NCI-H1694 treated with DMSO at 0.1 percent for 48 hours (cell line): ENCODE measurements at regions not wholly inside any gene's neighbourhood (a gene's known extent, or its start where the extent isn't known, plus 50 kb on each side); places are given as distances from the start of the nearest gene placed in this dataset.

ENCODE experiments used
- DNase-seq: peaks from one replicate; lab custom pipeline; 2025; lab: John Stamatoyannopoulos, UW

- DNase-seq = no peak
These were observed 368.1 kb upstream of the GRIA1 start for GRCh38 chr5:153122403-153122802.

- DNase-seq = no peak
These were observed 360.2 kb upstream of the GRIA1 start for GRCh38 chr5:153130296-153130695.

GRCh38 chr5:153135411-153135810, 355.1 kb upstream of the GRIA1 start:
- no peak for DNase-seq

- no peak for DNase-seq
These were observed 353.4 kb upstream of the GRIA1 start for GRCh38 chr5:153136910-153137614.

- DNase-seq = peak; percentile 81
These were observed 342.4 kb upstream of the GRIA1 start for GRCh38 chr5:153147891-153148623.

- DNase-seq = no peak
These were observed 341.9 kb upstream of the GRIA1 start for GRCh38 chr5:153148624-153148976.

- no peak for DNase-seq
These were observed 338.9 kb upstream of the GRIA1 start for GRCh38 chr5:153151558-153151957.

GRCh38 chr5:153153086-153153485, 337.4 kb upstream of the GRIA1 start:
- DNase-seq = no peak

- DNase-seq = no peak
These were observed 333.3 kb upstream of the GRIA1 start for GRCh38 chr5:153157156-153157555.

- no peak for DNase-seq
These were observed 331.9 kb upstream of the GRIA1 start for GRCh38 chr5:153158608-153159007.

GRCh38 chr5:153159616-153160015, 330.9 kb upstream of the GRIA1 start:
- no peak for DNase-seq

- DNase-seq = no peak
These were observed 322.2 kb upstream of the GRIA1 start for GRCh38 chr5:153168241-153168640.

GRCh38 chr5:153187503-153187902, 303.0 kb upstream of the GRIA1 start:
- DNase-seq = no peak

- no peak for DNase-seq
These were observed 284.1 kb upstream of the GRIA1 start for GRCh38 chr5:153206361-153206760.

GRCh38 chr5:153209016-153209415, 281.5 kb upstream of the GRIA1 start:
- no peak for DNase-seq

- DNase-seq = no peak
These were observed 280.8 kb upstream of the GRIA1 start for GRCh38 chr5:153209687-153210086.

- DNase-seq = no peak
These were observed 279.4 kb upstream of the GRIA1 start for GRCh38 chr5:153211076-153211475.

GRCh38 chr5:153212471-153212870, 278.0 kb upstream of the GRIA1 start:
- DNase-seq = no peak

GRCh38 chr5:153222936-153223335, 267.5 kb upstream of the GRIA1 start:
- no peak for DNase-seq

GRCh38 chr5:153223376-153223775, 267.1 kb upstream of the GRIA1 start:
- DNase-seq = no peak

GRCh38 chr5:153224651-153225050, 265.8 kb upstream of the GRIA1 start:
- no peak for DNase-seq

- no peak for DNase-seq
These were observed 256.5 kb upstream of the GRIA1 start for GRCh38 chr5:153233933-153234332.

GRCh38 chr5:153236319-153236718, 254.2 kb upstream of the GRIA1 start:
- DNase-seq = no peak
